T-helper 1 cell treated with Interleukin-12 subunit alpha and Interleukin-12 subunit beta and Interleukin-4 antibody, amounts not matched to agents 30 μg/mL and 1 μg/mL, for 36 hours (primary cell): ENCODE measurements at regions not wholly inside any gene's neighbourhood (a gene's known extent, or its start where the extent isn't known, plus 50 kb on each side); places are given as distances from the start of the nearest gene placed in this dataset.

Source experiments
- H3K27ac Mint-ChIP-seq: one replicate; pipeline ENCODE4 v1.8.0; 2021; ENCODE audit warnings: mild to moderate bottlenecking, mixed read lengths
- H3K27me3 Mint-ChIP-seq: one replicate; pipeline ENCODE4 v1.8.0; 2021; ENCODE audit warnings: low read depth, mixed read lengths
- H3K36me3 Mint-ChIP-seq: one replicate; pipeline ENCODE4 v1.8.0; 2021; ENCODE audit warnings: low read depth, mixed read lengths
- H3K4me1 Mint-ChIP-seq: one replicate; pipeline ENCODE4 v1.8.0; 2021; ENCODE audit warnings: low read depth, mixed read lengths
- H3K4me3 Mint-ChIP-seq: one replicate; pipeline ENCODE4 v1.8.0; 2021; ENCODE audit warnings: mild to moderate bottlenecking, moderate library complexity, mixed read lengths
- H3K9me3 Mint-ChIP-seq: one replicate; pipeline ENCODE4 v1.8.0; 2021; ENCODE audit warnings: mixed read lengths

- Mint-ChIP-seq H3K4me1 (peaks cover 19% of the 10 kb centered on the region), H3K27ac (peak overlapping the region; percentile 62), H3K4me3 (peak overlapping the region; percentile 28), H3K36me3 (no peaks in the 10 kb centered on the region), H3K27me3 (peaks cover 5% of the 10 kb centered on the region), H3K9me3 (no peaks in the 10 kb centered on the region)
Measured at GRCh38 chr2:444937-445884, 157.3 kb upstream of the ALKAL2 start.

GRCh38 chr2:443741-444140, 155.8 kb upstream of the ALKAL2 start:
- H3K4me1 Mint-ChIP-seq = peaks cover 19% of the 10 kb centered on the region
- H3K27ac Mint-ChIP-seq = no peak overlapping the region
- H3K27me3 Mint-ChIP-seq = peaks cover 5% of the 10 kb centered on the region
- no peaks in the 10 kb centered on the region for H3K36me3 Mint-ChIP-seq
- H3K4me3 Mint-ChIP-seq = no peak overlapping the region
- no peaks in the 10 kb centered on the region for H3K9me3 Mint-ChIP-seq

- H3K36me3 Mint-ChIP-seq = no peaks in the 10 kb centered on the region
- no peak overlapping the region for H3K4me3 Mint-ChIP-seq
- peaks cover 23% of the 10 kb centered on the region for H3K4me1 Mint-ChIP-seq
- H3K9me3 Mint-ChIP-seq = no peaks in the 10 kb centered on the region
- peaks cover 5% of the 10 kb centered on the region for H3K27me3 Mint-ChIP-seq
- H3K27ac Mint-ChIP-seq = no peak overlapping the region
Measured at GRCh38 chr2:443216-443615, 155.3 kb upstream of the ALKAL2 start.

GRCh38 chr2:441258-442022, 153.5 kb upstream of the ALKAL2 start:
- Mint-ChIP-seq H3K36me3 (no peaks in the 10 kb centered on the region), H3K27me3 (peaks cover 5% of the 10 kb centered on the region), H3K4me3 (no peak overlapping the region), H3K9me3 (no peaks in the 10 kb centered on the region), H3K27ac (no peak overlapping the region), H3K4me1 (peaks cover 34% of the 10 kb centered on the region)

- no peak overlapping the region for H3K4me3 Mint-ChIP-seq
- peaks cover 28% of the 10 kb centered on the region for H3K4me1 Mint-ChIP-seq
- H3K27ac Mint-ChIP-seq = no peak overlapping the region
- H3K27me3 Mint-ChIP-seq = peaks cover 3% of the 10 kb centered on the region
- no peaks in the 10 kb centered on the region for H3K9me3 Mint-ChIP-seq
- H3K36me3 Mint-ChIP-seq = no peaks in the 10 kb centered on the region
Measured at GRCh38 chr2:440403-440740, 152.5 kb upstream of the ALKAL2 start.

GRCh38 chr2:439556-440402, 151.9 kb upstream of the ALKAL2 start:
- Mint-ChIP-seq H3K4me1 (peaks cover 26% of the 10 kb centered on the region), H3K9me3 (no peaks in the 10 kb centered on the region), H3K27me3 (no peaks in the 10 kb centered on the region), H3K36me3 (no peaks in the 10 kb centered on the region), H3K27ac (no peak overlapping the region), H3K4me3 (no peak overlapping the region)

- Mint-ChIP-seq H3K36me3 (no peaks in the 10 kb centered on the region), H3K4me1 (peaks cover 31% of the 10 kb centered on the region), H3K4me3 (no peak overlapping the region), H3K27ac (no peak overlapping the region), H3K27me3 (peaks cover 3% of the 10 kb centered on the region), H3K9me3 (no peaks in the 10 kb centered on the region)
Measured at GRCh38 chr2:439077-439476, 151.2 kb upstream of the ALKAL2 start.

GRCh38 chr2:437756-438393, 150.0 kb upstream of the ALKAL2 start:
- peaks cover 4% of the 10 kb centered on the region for H3K27me3 Mint-ChIP-seq
- no peaks in the 10 kb centered on the region for H3K36me3 Mint-ChIP-seq
- peak overlapping the region; percentile 81 for H3K27ac Mint-ChIP-seq
- no peaks in the 10 kb centered on the region for H3K9me3 Mint-ChIP-seq
- peaks cover 27% of the 10 kb centered on the region for H3K4me1 Mint-ChIP-seq
- peak overlapping the region; percentile 74 for H3K4me3 Mint-ChIP-seq

- Mint-ChIP-seq H3K27ac (peak overlapping the region; percentile 41), H3K4me3 (no peak overlapping the region), H3K27me3 (peaks cover 4% of the 10 kb centered on the region), H3K9me3 (no peaks in the 10 kb centered on the region), H3K36me3 (no peaks in the 10 kb centered on the region), H3K4me1 (peaks cover 27% of the 10 kb centered on the region)
Measured at GRCh38 chr2:437180-437579, 149.3 kb upstream of the ALKAL2 start.

GRCh38 chr2:436205-436604, 148.3 kb upstream of the ALKAL2 start:
- Mint-ChIP-seq H3K36me3 (no peaks in the 10 kb centered on the region), H3K4me3 (no peak overlapping the region), H3K4me1 (peaks cover 27% of the 10 kb centered on the region), H3K27ac (no peak overlapping the region), H3K27me3 (peaks cover 4% of the 10 kb centered on the region), H3K9me3 (no peaks in the 10 kb centered on the region)

GRCh38 chr2:434625-435024, 146.7 kb upstream of the ALKAL2 start:
- peak overlapping the region; percentile 4 for H3K4me3 Mint-ChIP-seq
- H3K27me3 Mint-ChIP-seq = peaks cover 4% of the 10 kb centered on the region
- peak overlapping the region; percentile 13 for H3K27ac Mint-ChIP-seq
- no peaks in the 10 kb centered on the region for H3K9me3 Mint-ChIP-seq
- H3K36me3 Mint-ChIP-seq = no peaks in the 10 kb centered on the region
- H3K4me1 Mint-ChIP-seq = peaks cover 36% of the 10 kb centered on the region

GRCh38 chr2:433216-433615, 145.3 kb upstream of the ALKAL2 start:
- no peaks in the 10 kb centered on the region for H3K9me3 Mint-ChIP-seq
- H3K27ac Mint-ChIP-seq = no peak overlapping the region
- H3K4me3 Mint-ChIP-seq = no peak overlapping the region
- peaks cover 41% of the 10 kb centered on the region for H3K4me1 Mint-ChIP-seq
- H3K27me3 Mint-ChIP-seq = peaks cover 4% of the 10 kb centered on the region
- H3K36me3 Mint-ChIP-seq = peaks cover 3% of the 10 kb centered on the region

GRCh38 chr2:430291-431040, 142.6 kb upstream of the ALKAL2 start:
- peaks cover 4% of the 10 kb centered on the region for H3K27me3 Mint-ChIP-seq
- H3K4me3 Mint-ChIP-seq = peak overlapping the region; percentile 59
- H3K9me3 Mint-ChIP-seq = no peaks in the 10 kb centered on the region
- peaks cover 30% of the 10 kb centered on the region for H3K4me1 Mint-ChIP-seq
- peaks cover 3% of the 10 kb centered on the region for H3K36me3 Mint-ChIP-seq
- H3K27ac Mint-ChIP-seq = peak overlapping the region; percentile 78
